Activated CD8-positive, alpha-beta T cell treated with anti-CD3 and anti-CD28 coated beads for 36 hours (primary cell): ENCODE measurements at regions not wholly inside any gene's neighbourhood (a gene's known extent, or its start where the extent isn't known, plus 50 kb on each side); places are given as distances from the start of the nearest gene placed in this dataset.

ENCODE experiments used
- ATAC-seq: fragments of 200-7000 bp; cut with Tn5 transposase; one replicate; pipeline ENCODE4 v1.10.0; 2021; ENCODE audit warnings: mild to moderate bottlenecking, moderate library complexity
- CTCF ChIA-PET: fragments of 350-600 bp; sonication (Branson Sonifier 250); formaldehyde crosslinking; loops from one replicate; lab custom pipeline; 2021; ENCODE audit warnings: antibody characterized with exemption; lab: Charles Lee
- POLR2A ChIA-PET: fragments of 350-600 bp; sonication (Branson Sonifier 250); formaldehyde crosslinking; loops from one replicate; lab custom pipeline; 2021; ENCODE audit warnings: antibody characterized with exemption; lab: Charles Lee
- DNase-seq: peaks from one replicate; pipeline ENCODE4 v3.0.0-alpha.2; 2020
- H3K27ac Mint-ChIP-seq: one replicate; pipeline ENCODE4 v1.8.0; 2021; ENCODE audit warnings: mild to moderate bottlenecking, mixed read lengths
- H3K27me3 Mint-ChIP-seq: one replicate; pipeline ENCODE4 v1.8.0; 2021; ENCODE audit warnings: mixed read lengths
- H3K36me3 Mint-ChIP-seq: one replicate; pipeline ENCODE4 v1.8.0; 2021; ENCODE audit warnings: low read depth, mixed read lengths
- H3K4me1 Mint-ChIP-seq: one replicate; pipeline ENCODE4 v1.8.0; 2021; ENCODE audit warnings: low read depth, mixed read lengths
- H3K4me3 Mint-ChIP-seq: one replicate; pipeline ENCODE4 v1.8.0; 2021; ENCODE audit warnings: mild to moderate bottlenecking, moderate library complexity, mixed read lengths
- H3K9me3 Mint-ChIP-seq: one replicate; pipeline ENCODE4 v1.8.0; 2021; ENCODE audit warnings: mixed read lengths
- intact Hi-C: fragments of 100-400 bp; cut with micrococcal nuclease; formaldehyde crosslinking; loops from one replicate; pipeline ENCODE4 v1.10.0; 2022
- TF ChIP-seq, protein P1 (sequence below): fragments of 200-600 bp; IDR thresholded peaks from one replicate; pipeline ENCODE4 v1.8.0; 2022; ENCODE audit warnings: antibody characterized with exemption, mild to moderate bottlenecking

DNA sequence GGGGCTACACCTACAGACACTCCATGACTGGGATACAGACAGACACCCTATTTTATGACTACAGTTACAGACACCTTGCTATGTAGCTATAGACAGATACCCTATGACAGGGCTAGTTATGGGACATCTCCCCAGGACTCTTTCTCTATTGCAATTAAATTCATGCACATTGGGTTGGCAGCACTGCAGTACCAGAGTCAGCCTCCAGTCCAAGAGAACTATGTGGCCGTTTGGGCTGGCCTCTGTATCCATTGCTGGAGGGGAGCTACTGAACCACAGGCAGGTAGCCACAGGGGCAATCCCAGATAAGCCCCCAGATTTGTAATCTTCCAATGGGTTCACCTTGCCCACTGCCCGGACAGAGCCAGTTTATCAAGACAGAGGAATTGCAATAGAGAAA, 108.4 kb upstream of the SPATA16 start:
- TF ChIP-seq, protein P1, sequence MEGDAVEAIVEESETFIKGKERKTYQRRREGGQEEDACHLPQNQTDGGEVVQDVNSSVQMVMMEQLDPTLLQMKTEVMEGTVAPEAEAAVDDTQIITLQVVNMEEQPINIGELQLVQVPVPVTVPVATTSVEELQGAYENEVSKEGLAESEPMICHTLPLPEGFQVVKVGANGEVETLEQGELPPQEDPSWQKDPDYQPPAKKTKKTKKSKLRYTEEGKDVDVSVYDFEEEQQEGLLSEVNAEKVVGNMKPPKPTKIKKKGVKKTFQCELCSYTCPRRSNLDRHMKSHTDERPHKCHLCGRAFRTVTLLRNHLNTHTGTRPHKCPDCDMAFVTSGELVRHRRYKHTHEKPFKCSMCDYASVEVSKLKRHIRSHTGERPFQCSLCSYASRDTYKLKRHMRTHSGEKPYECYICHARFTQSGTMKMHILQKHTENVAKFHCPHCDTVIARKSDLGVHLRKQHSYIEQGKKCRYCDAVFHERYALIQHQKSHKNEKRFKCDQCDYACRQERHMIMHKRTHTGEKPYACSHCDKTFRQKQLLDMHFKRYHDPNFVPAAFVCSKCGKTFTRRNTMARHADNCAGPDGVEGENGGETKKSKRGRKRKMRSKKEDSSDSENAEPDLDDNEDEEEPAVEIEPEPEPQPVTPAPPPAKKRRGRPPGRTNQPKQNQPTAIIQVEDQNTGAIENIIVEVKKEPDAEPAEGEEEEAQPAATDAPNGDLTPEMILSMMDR, result no peak
- ChIA-PET CTCF (no interaction called here), POLR2A (no interaction called here)
- Mint-ChIP-seq H3K9me3 (no peaks in the 10 kb centered on the region), H3K4me3 (no peak overlapping the region), H3K27ac (no peak overlapping the region), H3K27me3 (no peaks in the 10 kb centered on the region), H3K4me1 (no peaks in the 10 kb centered on the region), H3K36me3 (no peaks in the 10 kb centered on the region)
- intact Hi-C loops, result no loop called here
- DNase-seq, result no peak
- no peak for ATAC-seq

DNA sequence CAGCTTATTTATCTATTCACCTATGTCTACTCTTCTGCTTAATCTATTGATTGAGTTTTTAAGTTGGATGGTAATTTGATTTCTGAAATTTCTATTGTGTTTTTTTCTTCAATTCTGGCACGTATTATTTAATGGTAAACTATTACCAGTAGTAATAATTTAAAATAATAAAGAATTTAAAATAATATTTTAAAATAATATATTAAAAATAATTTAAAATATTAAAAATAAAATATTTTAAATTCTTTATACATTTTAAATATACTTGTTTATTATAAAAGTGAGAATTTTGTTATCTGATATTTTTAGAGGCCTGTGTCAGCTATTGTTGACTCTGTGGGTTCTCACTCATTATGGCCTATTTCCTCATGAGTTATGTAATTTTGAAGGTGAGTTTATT, 100.7 kb upstream of the SPATA16 start:
- intact Hi-C loops, result no loop called here
- no peak for DNase-seq
- TF ChIP-seq, protein P1, result no peak
- H3K27ac Mint-ChIP-seq, result no peak overlapping the region
- no peak for ATAC-seq
- H3K4me1 Mint-ChIP-seq, result no peaks in the 10 kb centered on the region
- ChIA-PET CTCF (no interaction called here), POLR2A (no interaction called here)
- H3K36me3 Mint-ChIP-seq, result no peaks in the 10 kb centered on the region
- no peak overlapping the region for H3K4me3 Mint-ChIP-seq
- no peaks in the 10 kb centered on the region for H3K27me3 Mint-ChIP-seq
- H3K9me3 Mint-ChIP-seq, result no peaks in the 10 kb centered on the region

DNA sequence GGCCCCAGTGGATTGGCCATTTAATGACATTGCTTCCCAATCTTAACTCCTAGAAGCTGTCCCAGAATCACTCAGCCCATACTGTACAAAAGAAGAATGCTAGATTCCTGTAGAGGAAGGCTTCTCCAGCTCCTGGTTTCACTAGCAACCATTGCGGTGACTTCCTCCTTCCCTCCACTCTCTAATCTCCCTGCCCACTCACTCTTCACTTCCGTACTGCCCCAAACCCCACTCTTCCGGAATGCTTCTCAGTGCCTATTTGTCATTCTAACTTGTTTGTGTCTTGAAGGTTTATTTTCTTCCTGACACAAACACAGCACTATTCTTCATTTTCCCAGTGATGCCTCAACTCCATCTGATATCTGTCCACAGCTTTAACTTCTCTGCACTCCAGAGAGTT, 97.1 kb upstream of the SPATA16 start:
- no peak overlapping the region for H3K27ac Mint-ChIP-seq
- TF ChIP-seq, protein P1, result no peak
- ChIA-PET POLR2A (no interaction called here), CTCF (no interaction called here)
- H3K4me3 Mint-ChIP-seq, result no peak overlapping the region
- no peaks in the 10 kb centered on the region for H3K4me1 Mint-ChIP-seq
- H3K36me3 Mint-ChIP-seq, result no peaks in the 10 kb centered on the region
- no peaks in the 10 kb centered on the region for H3K27me3 Mint-ChIP-seq
- DNase-seq, result no peak
- intact Hi-C loops, result no loop called here
- ATAC-seq, result no peak
- no peaks in the 10 kb centered on the region for H3K9me3 Mint-ChIP-seq

DNA sequence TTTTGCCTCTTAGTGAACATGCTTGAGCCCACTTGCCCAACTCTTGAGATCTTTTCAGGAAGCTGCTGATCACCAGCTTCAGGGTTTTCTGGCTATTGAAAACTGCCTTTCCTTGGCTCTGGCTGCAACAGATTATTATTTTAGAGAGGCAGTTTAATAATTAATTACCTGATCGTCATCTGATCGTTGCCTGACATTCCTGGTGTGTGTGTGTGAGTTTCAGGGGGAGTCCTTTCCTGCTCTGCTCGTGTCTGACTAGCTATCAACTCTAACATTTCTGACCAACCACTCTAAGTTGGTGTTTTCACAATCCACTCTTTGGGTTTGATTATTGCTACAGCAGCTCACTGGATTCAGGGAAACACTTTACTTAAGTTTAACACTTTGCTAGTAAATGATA, 84.3 kb upstream of the SPATA16 start:
- intact Hi-C loops, result no loop called here
- TF ChIP-seq, protein P1, result no peak
- POLR2A ChIA-PET, result no interaction called here
- no peaks in the 10 kb centered on the region for H3K27me3 Mint-ChIP-seq
- CTCF ChIA-PET, result no interaction called here
- ATAC-seq (no peak), DNase-seq (no peak)
- no peaks in the 10 kb centered on the region for H3K36me3 Mint-ChIP-seq
- H3K4me3 Mint-ChIP-seq, result no peak overlapping the region
- no peak overlapping the region for H3K27ac Mint-ChIP-seq
- peaks cover 4% of the 10 kb centered on the region for H3K9me3 Mint-ChIP-seq
- H3K4me1 Mint-ChIP-seq, result no peaks in the 10 kb centered on the region

DNA sequence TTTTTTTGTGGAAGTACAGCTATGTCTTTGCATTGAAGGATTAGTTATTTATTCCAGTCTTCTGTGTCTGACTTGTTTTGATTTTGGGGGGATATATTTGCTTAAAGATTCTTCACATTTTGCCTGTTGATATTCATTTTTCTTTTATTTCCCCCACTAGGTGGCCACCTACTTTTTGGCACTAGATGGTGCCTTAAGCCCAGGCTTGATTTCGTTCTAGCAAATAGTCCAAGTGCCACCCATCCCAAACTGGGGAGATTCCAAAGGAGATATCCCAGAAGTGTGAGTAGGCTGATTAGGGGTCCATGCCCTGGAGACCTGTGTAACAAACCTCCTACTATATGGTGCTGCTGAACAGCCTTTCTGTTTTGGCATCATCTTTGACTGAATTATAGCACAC, 80.0 kb upstream of the SPATA16 start:
- H3K36me3 Mint-ChIP-seq, result no peaks in the 10 kb centered on the region
- no peak overlapping the region for H3K4me3 Mint-ChIP-seq
- CTCF ChIA-PET, result no interaction called here
- POLR2A ChIA-PET, result no interaction called here
- peaks cover 9% of the 10 kb centered on the region for H3K9me3 Mint-ChIP-seq
- H3K27ac Mint-ChIP-seq, result no peak overlapping the region
- TF ChIP-seq, protein P1, result no peak
- no peaks in the 10 kb centered on the region for H3K4me1 Mint-ChIP-seq
- no peaks in the 10 kb centered on the region for H3K27me3 Mint-ChIP-seq
- DNase-seq (no peak), ATAC-seq (no peak)
- intact Hi-C loops, result no loop called here
